Ovary (tissue), 7 donors: ENCODE measurements at regions not wholly inside any gene's neighbourhood (a gene's known extent, or its start where the extent isn't known, plus 50 kb on each side); places are given as distances from the start of the nearest gene placed in this dataset.

Experiments used
- DNase-seq, 5 donors: peaks; one replicate each; pipeline ENCODE4 v3.0.0-alpha.2; 2019 to 2020
- H3K27ac ChIP-seq, 2 donors: fragments of 200-600 bp; one replicate each; pipeline versions ENCODE4 v1.5.1 to v1.8.0; 2019 to 2022
- H3K27me3 ChIP-seq: fragments of 200-600 bp; one replicate; pipeline ENCODE4 v1.8.0; 2022
- H3K36me3 ChIP-seq: fragments of 200-600 bp; sonication (generic); one replicate; pipeline ENCODE4 v1.5.1; 2019
- H3K4me1 ChIP-seq: one replicate; pipeline ENCODE4 v1.8.1; 2013; ENCODE audit warnings: mild to moderate bottlenecking, moderate library complexity; ENCODE audit not compliant: insufficient read depth
- H3K4me3 ChIP-seq: fragments of 200-600 bp; sonication (generic); one replicate; pipeline ENCODE4 v1.5.1; 2017
- H3K9me3 ChIP-seq, 2 donors: fragments of 200-600 bp in 1 of 2; sonication (generic) in 1 of 2; one replicate each; pipeline versions ENCODE4 v1.5.1 to v1.8.1; 2013 to 2019; ENCODE audit warnings: mild to moderate bottlenecking in 1 of 2, moderate library complexity in 1 of 2
- EP300 ChIP-seq: sonication (generic); formaldehyde crosslinking; IDR thresholded peaks from one replicate; pipeline ENCODE4 v1.6.1; 2017; ENCODE audit warnings: antibody characterized with exemption
- POLR2A ChIP-seq: fragments of 450-650 bp; IDR thresholded peaks from one replicate; pipeline ENCODE4 v1.6.1; 2017; ENCODE audit warnings: antibody characterized with exemption, mild to moderate bottlenecking, moderate library complexity
- WGBS, 3 donors: extraction: QIAGEN DNeasy Blood & Tissue Kit in 1 of 3; methylation state at CpG; one replicate each; pipeline versions ENCODE4 v1.1.5 to v1.1.7; 2013 to 2017; 5-methylcytosine and 5-hydroxymethylcytosine counted together
- intact Hi-C, 4 donors: fragments of 100-400 bp; cut with DNase I; formaldehyde crosslinking; loops; one replicate each; pipeline versions ENCODE4 v1.11.0 to v1.15.1; 2022 to 2023
- TF ChIP-seq, protein P1 (sequence below), 3 donors: fragments of 450-650 bp in 2 of 3; fragments of 200-600 bp in 1 of 3; IDR thresholded peaks; one replicate each; pipeline versions ENCODE4 v1.5.1 to v1.8.0; 2016 to 2022; ENCODE audit warnings: antibody characterized with exemption in 3 of 3, mild to moderate bottlenecking in 1 of 3
- donor health status: DM: no; HTN: no; CAD: no; lungs with moderate emphysema.
- donor health status: DM: no; HTN: no; CAD: no.
- donor health status: Bipolar disorder and iron deficiency.
- donor health status: DM: no; HTN: no; CAD: no.
- donor health status: DM: yes; HTN: yes; CAD: no.

DNA sequence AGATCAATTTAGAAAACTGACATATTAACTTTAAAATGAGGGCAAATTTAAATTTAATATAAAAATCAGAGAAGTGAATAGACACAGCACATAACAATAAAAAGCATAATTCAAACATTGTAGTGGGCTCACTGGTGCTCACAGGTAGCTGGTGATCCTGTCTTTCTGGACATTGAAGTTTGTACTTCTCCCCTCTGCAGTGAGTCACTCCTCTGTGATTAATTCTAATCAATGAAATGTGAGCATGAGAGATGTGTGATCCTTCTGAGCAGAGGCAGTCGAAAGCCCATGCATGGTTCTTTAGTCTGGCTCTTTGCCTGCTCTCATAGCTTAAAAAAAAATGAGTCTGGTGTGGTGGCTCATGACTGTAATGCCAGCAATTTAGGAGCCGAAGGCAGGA, 59.0 kb upstream of the RERGL start:
- intact Hi-C loops: no loop called here
- H3K4me1 ChIP-seq: no peaks in the 10 kb centered on the region

GRCh38 chr12:18146363-18146762, 56.4 kb upstream of the RERGL start:
- Histone ChIP-seq H3K27ac (no peak overlapping the region), H3K4me3 (no peak overlapping the region), H3K9me3 (no peaks in the 10 kb centered on the region), H3K36me3 (no peaks in the 10 kb centered on the region), H3K4me1 (no peaks in the 10 kb centered on the region), H3K27me3 (no peaks in the 10 kb centered on the region)
- no peak for DNase-seq
- WGBS, 3 donors: 17 to 38% (median 21%) methylated on average over 3 of the region's 3 CpGs
- TF ChIP-seq EP300 (no peak), POLR2A (no peak)
- TF ChIP-seq, protein P1, sequence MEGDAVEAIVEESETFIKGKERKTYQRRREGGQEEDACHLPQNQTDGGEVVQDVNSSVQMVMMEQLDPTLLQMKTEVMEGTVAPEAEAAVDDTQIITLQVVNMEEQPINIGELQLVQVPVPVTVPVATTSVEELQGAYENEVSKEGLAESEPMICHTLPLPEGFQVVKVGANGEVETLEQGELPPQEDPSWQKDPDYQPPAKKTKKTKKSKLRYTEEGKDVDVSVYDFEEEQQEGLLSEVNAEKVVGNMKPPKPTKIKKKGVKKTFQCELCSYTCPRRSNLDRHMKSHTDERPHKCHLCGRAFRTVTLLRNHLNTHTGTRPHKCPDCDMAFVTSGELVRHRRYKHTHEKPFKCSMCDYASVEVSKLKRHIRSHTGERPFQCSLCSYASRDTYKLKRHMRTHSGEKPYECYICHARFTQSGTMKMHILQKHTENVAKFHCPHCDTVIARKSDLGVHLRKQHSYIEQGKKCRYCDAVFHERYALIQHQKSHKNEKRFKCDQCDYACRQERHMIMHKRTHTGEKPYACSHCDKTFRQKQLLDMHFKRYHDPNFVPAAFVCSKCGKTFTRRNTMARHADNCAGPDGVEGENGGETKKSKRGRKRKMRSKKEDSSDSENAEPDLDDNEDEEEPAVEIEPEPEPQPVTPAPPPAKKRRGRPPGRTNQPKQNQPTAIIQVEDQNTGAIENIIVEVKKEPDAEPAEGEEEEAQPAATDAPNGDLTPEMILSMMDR (IDR thresholded peaks at IDR 0.05): no peak
- intact Hi-C loops: no loop called here

More for the DNA sequence above, 59.0 kb upstream of the RERGL start:
- Histone ChIP-seq H3K4me3 (no peak overlapping the region), H3K27ac (no peak overlapping the region), H3K9me3 (no peaks in the 10 kb centered on the region), H3K27me3 (no peaks in the 10 kb centered on the region), H3K36me3 (no peaks in the 10 kb centered on the region)
- DNase-seq: no peak
- TF ChIP-seq POLR2A (no peak), EP300 (no peak)
- TF ChIP-seq, protein P1 (IDR thresholded peaks at IDR 0.05): no peak
- 53 to 63% (median 60%) methylated on average over 2 of the region's 2 CpGs for WGBS, 3 donors

DNA sequence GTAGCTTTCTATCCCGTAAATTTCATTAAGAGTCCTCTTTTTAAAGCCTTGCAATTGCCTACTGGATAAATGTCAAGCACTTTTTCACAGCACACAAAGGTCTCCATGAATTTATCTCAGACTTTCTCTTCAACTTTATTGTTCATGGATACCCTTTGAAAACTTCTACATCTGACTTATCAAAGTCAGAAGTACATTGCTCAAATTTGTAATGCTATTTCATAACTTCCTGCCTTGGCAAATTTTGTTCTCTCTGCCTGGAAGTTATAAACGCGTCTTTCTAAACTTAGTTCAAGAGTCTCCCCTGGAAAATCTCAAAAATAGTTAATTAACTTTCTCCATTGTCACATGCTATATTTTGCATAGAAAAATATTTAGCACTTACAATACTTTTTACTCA, 55.9 kb upstream of the RERGL start:
- TF ChIP-seq, protein P1 (IDR thresholded peaks at IDR 0.05): no peak
- TF ChIP-seq EP300 (no peak), POLR2A (no peak)
- Histone ChIP-seq H3K27me3 (no peaks in the 10 kb centered on the region), H3K4me3 (no peak overlapping the region), H3K4me1 (no peaks in the 10 kb centered on the region), H3K36me3 (no peaks in the 10 kb centered on the region), H3K27ac (no peak overlapping the region), H3K9me3 (no peaks in the 10 kb centered on the region)
- no peak for DNase-seq
- intact Hi-C loops: no loop called here
- WGBS, 3 donors: 41 to 54% (median 44%) methylated on average over 3 of the region's 3 CpGs

DNA sequence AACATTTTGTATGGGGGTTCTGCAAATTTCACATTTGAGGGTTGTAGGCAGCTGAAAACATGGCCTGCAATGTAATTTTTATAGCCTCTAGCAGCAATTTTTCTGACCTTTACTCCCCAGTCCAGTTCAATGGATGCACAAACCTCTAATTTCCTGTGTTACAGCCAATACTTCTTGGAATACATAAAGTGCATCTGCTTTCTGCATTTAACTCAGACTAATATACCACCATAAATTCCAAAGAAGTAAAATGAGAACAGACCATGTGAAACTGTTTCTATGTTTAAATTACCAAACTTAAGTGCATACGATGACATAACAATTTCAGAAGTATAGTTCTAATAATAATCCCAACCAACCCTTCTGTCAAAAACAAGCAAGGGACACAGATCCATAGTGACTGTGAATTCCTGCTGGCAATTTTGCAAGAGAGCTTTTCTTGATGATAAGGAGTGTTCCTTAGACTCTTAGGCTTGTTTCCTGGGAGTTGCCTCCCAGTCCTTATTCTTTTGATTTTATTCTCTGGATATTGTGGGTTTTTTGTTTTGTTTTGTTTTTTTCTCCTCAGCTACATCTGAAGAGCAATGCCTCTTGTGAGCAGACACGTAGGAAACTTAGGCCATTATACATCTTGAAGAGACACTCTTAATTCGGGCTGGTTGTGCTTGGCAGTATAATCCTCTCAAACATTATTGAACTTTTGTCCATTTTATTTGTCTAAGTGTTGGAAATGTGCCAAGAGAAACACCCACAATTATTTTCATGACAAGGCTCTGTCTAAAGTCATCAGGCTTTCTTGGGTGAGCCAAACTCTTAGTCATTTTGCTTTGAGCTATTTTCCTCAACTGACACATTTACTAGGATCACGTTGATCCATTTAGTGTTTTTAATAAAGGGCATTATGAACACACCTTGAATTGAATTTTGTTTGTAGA, 51.3 kb upstream of the RERGL start:
- WGBS, 3 donors: 78 to 83% (median 79%) methylated on average over 4 of the region's 4 CpGs

More for the DNA sequence above, 51.3 kb upstream of the RERGL start:
- Histone ChIP-seq H3K27ac (no peak overlapping the region), H3K4me1 (no peaks in the 10 kb centered on the region), H3K27me3 (no peaks in the 10 kb centered on the region), H3K36me3 (no peaks in the 10 kb centered on the region), H3K4me3 (no peak overlapping the region), H3K9me3 (no peaks in the 10 kb centered on the region)
- no peak for DNase-seq
- intact Hi-C loops: no loop called here
- no peak for TF ChIP-seq POLR2A
- TF ChIP-seq, protein P1 (IDR thresholded peaks at IDR 0.05): no peak
- no peak for TF ChIP-seq EP300
